ENCODE measurements at regions not wholly inside any gene's neighbourhood (a gene's known extent, or its start where the extent isn't known, plus 50 kb on each side); places are given as distances from the start of the nearest gene placed in this dataset.
"Not testable (repeated sequence)": the region's sequence is repeated elsewhere in the genome, so short reads cannot be mapped to it uniquely, and the experiment has no call there.

- H3K36me3 ChIP-seq = no peaks in the 10 kb centered on the region
- no peaks in the 10 kb centered on the region for H3K9me3 ChIP-seq
- DNase-seq = no peak
- no peak overlapping the region for H3K27ac ChIP-seq
- 74 to 77% methylated on average over 1 of the region's 1 CpG for WGBS, 2 donors
- no peaks in the 10 kb centered on the region for H3K27me3 ChIP-seq
- TF ChIP-seq POLR2A (IDR thresholded peaks at IDR 0.05) = no peak
- no peak for TF ChIP-seq CTCF (IDR thresholded peaks at IDR 0.05)
- H3K4me3 ChIP-seq (replicated peaks in 1 of 3) = no peak overlapping the region
- intact Hi-C loops (cut with DNase I) = no loop called here
- H3K4me1 ChIP-seq = no peaks in the 10 kb centered on the region
These were observed 442.3 kb downstream of the EPHA7 start for GRCh38 chr6:92977018-92977417.

- Histone ChIP-seq H3K4me1 (no peaks in the 10 kb centered on the region), H3K4me3 (replicated peaks in 1 of 3) (no peak overlapping the region), H3K27ac (no peak overlapping the region), H3K9me3 (no peaks in the 10 kb centered on the region), H3K36me3 (no peaks in the 10 kb centered on the region), H3K27me3 (no peaks in the 10 kb centered on the region)
- intact Hi-C loops (cut with DNase I) = no loop called here
- TF ChIP-seq POLR2A (IDR thresholded peaks at IDR 0.05) (no peak), CTCF (IDR thresholded peaks at IDR 0.05) (no peak)
- DNase-seq = no peak
These were observed 452.0 kb downstream of the EPHA7 start for GRCh38 chr6:92967362-92967761.

- no peaks in the 10 kb centered on the region for H3K36me3 ChIP-seq
- WGBS, 2 donors = 75 to 84% methylated on average over 1 of the region's 1 CpG
- no peak overlapping the region for H3K27ac ChIP-seq
- DNase-seq = no peak
- intact Hi-C loops (cut with DNase I) = no loop called here
- no peak overlapping the region for H3K4me3 ChIP-seq (replicated peaks in 1 of 3)
- H3K4me1 ChIP-seq = no peaks in the 10 kb centered on the region
- H3K27me3 ChIP-seq = no peaks in the 10 kb centered on the region
- TF ChIP-seq CTCF (IDR thresholded peaks at IDR 0.05) (no peak), POLR2A (IDR thresholded peaks at IDR 0.05) (no peak)
- H3K9me3 ChIP-seq = no peaks in the 10 kb centered on the region
These were observed 456.5 kb downstream of the EPHA7 start for GRCh38 chr6:92962846-92963245.

- H3K4me3 ChIP-seq (replicated peaks in 1 of 3); H3K4me1 ChIP-seq; DNase-seq; intact Hi-C loops (cut with DNase I); H3K27me3 ChIP-seq; H3K36me3 ChIP-seq; H3K9me3 ChIP-seq; H3K27ac ChIP-seq: not testable (repeated sequence)
- WGBS, 2 donors = 73 to 85% methylated on average over 6 to 7 of the region's 7 CpGs
These were observed 467.2 kb downstream of the EPHA7 start for GRCh38 chr6:92952111-92952510.

- WGBS, 2 donors = 80 to 82% methylated on average over 3 of the region's 3 CpGs
- intact Hi-C loops (cut with DNase I) = no loop called here
- H3K9me3 ChIP-seq = no peaks in the 10 kb centered on the region
- no peaks in the 10 kb centered on the region for H3K27me3 ChIP-seq
- no peak overlapping the region for H3K4me3 ChIP-seq (replicated peaks in 1 of 3)
- no peak for TF ChIP-seq POLR2A (IDR thresholded peaks at IDR 0.05)
- TF ChIP-seq CTCF (IDR thresholded peaks at IDR 0.05) = no peak
- H3K4me1 ChIP-seq = no peaks in the 10 kb centered on the region
- no peak for DNase-seq
- no peak overlapping the region for H3K27ac ChIP-seq
- no peaks in the 10 kb centered on the region for H3K36me3 ChIP-seq
These were observed 473.6 kb downstream of the EPHA7 start for GRCh38 chr6:92945799-92946198.

- WGBS, 2 donors = 84 to 93% methylated on average over 1 of the region's 1 CpG
- no peaks in the 10 kb centered on the region for H3K27me3 ChIP-seq
- intact Hi-C loops (cut with DNase I) = no loop called here
- no peaks in the 10 kb centered on the region for H3K4me1 ChIP-seq
- no peaks in the 10 kb centered on the region for H3K36me3 ChIP-seq
- DNase-seq = no peak
- no peaks in the 10 kb centered on the region for H3K9me3 ChIP-seq
- TF ChIP-seq POLR2A (IDR thresholded peaks at IDR 0.05) = no peak
- TF ChIP-seq CTCF (IDR thresholded peaks at IDR 0.05) = no peak
- no peak overlapping the region for H3K27ac ChIP-seq
- no peak overlapping the region for H3K4me3 ChIP-seq (replicated peaks in 1 of 3)
These were observed 475.2 kb downstream of the EPHA7 start for GRCh38 chr6:92944132-92944531.

All from thyroid gland (tissue), 4 donors.